CD1c-positive myeloid dendritic cell (primary cell): ENCODE measurements at regions not wholly inside any gene's neighbourhood (a gene's known extent, or its start where the extent isn't known, plus 50 kb on each side); places are given as distances from the start of the nearest gene placed in this dataset.
A peak's percentile ranks its signal among the peaks of the same experiment; 100 is the strongest.

Experiments used
- DNase-seq: peaks from one replicate; pipeline ENCODE4 v3.0.0-alpha.2; 2016; ENCODE audit errors: extremely low spot score

- no peak for DNase-seq
Measured at GRCh38 chr2:174022431-174022830, 57.3 kb upstream of the SP3 start.

GRCh38 chr2:174020926-174021662 is 55.9 kb upstream of the SP3 start:
- DNase-seq, result peak; percentile 54

GRCh38 chr2:174020026-174020425 is 54.9 kb upstream of the SP3 start:
- no peak for DNase-seq

- DNase-seq, result no peak
Measured at GRCh38 chr2:174016447-174016846, 51.3 kb upstream of the SP3 start.

- no peak for DNase-seq
Measured at GRCh38 chr2:174015428-174015827, 50.3 kb upstream of the SP3 start.
